ENCODE measurements at regions not wholly inside any gene's neighbourhood (a gene's known extent, or its start where the extent isn't known, plus 50 kb on each side); places are given as distances from the start of the nearest gene placed in this dataset.
A peak's percentile ranks its signal among the peaks of the same experiment; 100 is the strongest.

DNA sequence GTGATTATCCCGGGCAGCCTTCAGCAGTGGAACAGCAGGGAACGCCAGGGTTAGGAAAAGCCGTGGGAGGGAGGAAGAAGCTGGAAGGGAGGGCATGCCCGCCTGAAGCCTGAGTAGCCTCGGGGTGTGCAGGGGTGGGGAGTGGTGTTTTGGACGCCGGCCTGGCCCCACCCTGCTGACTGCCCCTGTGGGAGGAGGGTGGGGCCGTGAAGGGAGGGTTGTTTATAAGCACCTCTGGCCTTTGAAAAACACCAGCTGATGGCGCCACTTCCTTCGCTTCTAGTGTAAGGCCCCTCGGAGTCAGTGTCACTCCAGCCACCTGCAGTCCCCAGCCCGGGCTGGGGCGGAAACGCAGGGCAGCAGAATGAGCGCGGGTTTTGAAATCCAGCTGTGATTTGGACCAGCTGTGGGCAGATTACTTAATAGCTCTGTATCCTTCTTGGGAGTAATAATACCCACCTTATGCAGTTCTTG, 52.8 kb upstream of the BMP6 start:
- H3K27ac ChIP-seq (ENCODE audit: low read depth in 2 of 2, low read length in 1 of 2) = no peak overlapping the region
- CTCF ChIA-PET = interaction anchor here (1.0 to 1.3 kb wide), 2 partner anchors 50 to 55 kb away, joined by 3 to 4 read pairs; no protein-coding TSS in a partner anchor
- H3K79me2 ChIP-seq (ENCODE audit: insufficient read depth) = no peaks in the 10 kb centered on the region
- peaks cover 7% of the 10 kb centered on the region for H3F3A ChIP-seq (replicated peaks; ENCODE audit: insufficient read depth)
- H3K27me3 ChIP-seq (ENCODE audit: insufficient read depth) = peaks cover 75% of the 10 kb centered on the region
- peak; percentile 10 for DNase-seq
- no peak overlapping the region for H3K9ac ChIP-seq
- 3% methylated on average over 15 of the region's 16 CpGs for WGBS (ENCODE audit: low lambda C conversion rate)
- no peaks in the 10 kb centered on the region for H4K20me1 ChIP-seq (ENCODE audit: insufficient read depth)
- no peaks in the 10 kb centered on the region for H3K9me2 ChIP-seq
- H3K4me1 ChIP-seq (ENCODE audit: control insufficient read depth in 1 of 2, insufficient read depth in 2 of 2, low read depth in 1 of 2, low read length in 1 of 2) = no peaks in the 10 kb centered on the region
- POLR2A ChIA-PET = no interaction called here
- H3K4me3 ChIP-seq (ENCODE audit: low read depth in 2 of 2, low read length in 1 of 2) = no peak overlapping the region
- H2AFZ ChIP-seq (ENCODE audit: low read depth) = no peak overlapping the region
- no peak overlapping the region for H3K4me2 ChIP-seq
- TF ChIP-seq, protein P1, sequence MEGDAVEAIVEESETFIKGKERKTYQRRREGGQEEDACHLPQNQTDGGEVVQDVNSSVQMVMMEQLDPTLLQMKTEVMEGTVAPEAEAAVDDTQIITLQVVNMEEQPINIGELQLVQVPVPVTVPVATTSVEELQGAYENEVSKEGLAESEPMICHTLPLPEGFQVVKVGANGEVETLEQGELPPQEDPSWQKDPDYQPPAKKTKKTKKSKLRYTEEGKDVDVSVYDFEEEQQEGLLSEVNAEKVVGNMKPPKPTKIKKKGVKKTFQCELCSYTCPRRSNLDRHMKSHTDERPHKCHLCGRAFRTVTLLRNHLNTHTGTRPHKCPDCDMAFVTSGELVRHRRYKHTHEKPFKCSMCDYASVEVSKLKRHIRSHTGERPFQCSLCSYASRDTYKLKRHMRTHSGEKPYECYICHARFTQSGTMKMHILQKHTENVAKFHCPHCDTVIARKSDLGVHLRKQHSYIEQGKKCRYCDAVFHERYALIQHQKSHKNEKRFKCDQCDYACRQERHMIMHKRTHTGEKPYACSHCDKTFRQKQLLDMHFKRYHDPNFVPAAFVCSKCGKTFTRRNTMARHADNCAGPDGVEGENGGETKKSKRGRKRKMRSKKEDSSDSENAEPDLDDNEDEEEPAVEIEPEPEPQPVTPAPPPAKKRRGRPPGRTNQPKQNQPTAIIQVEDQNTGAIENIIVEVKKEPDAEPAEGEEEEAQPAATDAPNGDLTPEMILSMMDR (IDR thresholded peaks at IDR 0.05) = no peak
- no peak for TF ChIP-seq PBX3 (IDR thresholded peaks at IDR 0.05)
- TF ChIP-seq, protein P2, sequence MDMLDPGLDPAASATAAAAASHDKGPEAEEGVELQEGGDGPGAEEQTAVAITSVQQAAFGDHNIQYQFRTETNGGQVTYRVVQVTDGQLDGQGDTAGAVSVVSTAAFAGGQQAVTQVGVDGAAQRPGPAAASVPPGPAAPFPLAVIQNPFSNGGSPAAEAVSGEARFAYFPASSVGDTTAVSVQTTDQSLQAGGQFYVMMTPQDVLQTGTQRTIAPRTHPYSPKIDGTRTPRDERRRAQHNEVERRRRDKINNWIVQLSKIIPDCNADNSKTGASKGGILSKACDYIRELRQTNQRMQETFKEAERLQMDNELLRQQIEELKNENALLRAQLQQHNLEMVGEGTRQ (IDR thresholded peaks at IDR 0.05; ENCODE audit: borderline replicate concordance, low read depth, low read length) = no peak
- TF ChIP-seq FOXM1 (IDR thresholded peaks at IDR 0.05; ENCODE audit: low read depth) = no peak
- no peak for TF ChIP-seq RXRA (IDR thresholded peaks at IDR 0.05; ENCODE audit: borderline replicate concordance, low read depth)
- TF ChIP-seq EZH2phosphoT487 (IDR thresholded peaks at IDR 0.05; ENCODE audit: borderline replicate concordance, low read depth) = no peak
- no peak for TF ChIP-seq ZBTB33 (IDR thresholded peaks at IDR 0.05; ENCODE audit: borderline replicate concordance, low read depth)
- no peak for TF ChIP-seq USF1 (IDR thresholded peaks at IDR 0.05; ENCODE audit: borderline replicate concordance, low read depth)
- TF ChIP-seq SMC3 (IDR thresholded peaks at IDR 0.05; ENCODE audit: low read depth, low read length) = no peak
- TF ChIP-seq FOXJ3 (CRISPR knock-in tag; IDR thresholded peaks at IDR 0.05) = no peak
- no peak for TF ChIP-seq TCF12 (IDR thresholded peaks at IDR 0.05)
- no peak for TF ChIP-seq MEF2A (IDR thresholded peaks at IDR 0.05; ENCODE audit: borderline replicate concordance, low read depth)
- no peak for TF ChIP-seq POLR2AphosphoS5 (IDR thresholded peaks at IDR 0.05; ENCODE audit: low read depth, low read length)
- no peak for TF ChIP-seq RAD21 (IDR thresholded peaks at IDR 0.05; ENCODE audit: low read length)
- no peak for TF ChIP-seq RCOR1 (IDR thresholded peaks at IDR 0.05; ENCODE audit: low read length)
- no peaks in the 10 kb centered on the region for H3K9me3 ChIP-seq
- no peaks in the 10 kb centered on the region for H3K36me3 ChIP-seq (replicated peaks in 1 of 2; ENCODE audit: control insufficient read depth in 1 of 2, insufficient read depth in 2 of 2, low read length in 1 of 2)
